GM23338 (cell line): ENCODE measurements at regions not wholly inside any gene's neighbourhood (a gene's known extent, or its start where the extent isn't known, plus 50 kb on each side); places are given as distances from the start of the nearest gene placed in this dataset.
A peak's percentile ranks its signal among the peaks of the same experiment; 100 is the strongest.

Experiments used
- CREB1 ChIP-seq: fragments of 250-450 bp; sonication (Bioruptor Pico); IDR thresholded peaks from 2 replicates; pipeline ENCODE4 v1.5.0; 2020; ENCODE audit warnings: low read depth, mild to moderate bottlenecking, moderate library complexity
- CTCF ChIP-seq, 2 experiments: fragments of 200-600 bp in 1 of 2; sonication (generic) in 1 of 2; conservative IDR thresholded peaks; 2 replicates each; pipeline versions ENCODE4 v1.5.1 to v1.6.1; 2016 to 2017; ENCODE audit warnings: antibody characterized with exemption in 2 of 2, low read depth in 2 of 2, mild to moderate bottlenecking in 2 of 2, moderate library complexity in 1 of 2
- EZH2 ChIP-seq: fragments of 200-600 bp; sonication (generic); IDR thresholded peaks from one replicate; pipeline ENCODE4 v1.8.0; 2017; ENCODE audit warnings: antibody characterized with exemption, mild to moderate bottlenecking, low read depth; ENCODE audit not compliant: unreplicated experiment
- EZH2phosphoT487 ChIP-seq: fragments of 200-600 bp; sonication (generic); IDR thresholded peaks from one replicate; pipeline ENCODE4 v1.8.1; 2018; ENCODE audit warnings: antibody characterized with exemption; ENCODE audit not compliant: unreplicated experiment
- NANOG ChIP-seq: IDR thresholded peaks from 2 replicates; pipeline ENCODE4 v1.6.1; 2016; ENCODE audit warnings: antibody characterized with exemption, borderline replicate concordance
- POLR2AphosphoS5 ChIP-seq: IDR thresholded peaks from 2 replicates; pipeline ENCODE4 v1.6.1; 2016; ENCODE audit warnings: antibody characterized with exemption, low read depth
- STAT1 ChIP-seq: IDR thresholded peaks from one replicate; pipeline ENCODE4 v1.6.1; 2016; ENCODE audit warnings: antibody characterized with exemption; ENCODE audit not compliant: unreplicated experiment
- ZNF114 ChIP-seq: fragments of 250-450 bp; sonication (Bioruptor Pico); IDR thresholded peaks from 2 replicates; pipeline ENCODE4 v1.5.0; 2020; ENCODE audit warnings: mild to moderate bottlenecking, moderate library complexity
- ZNF331 ChIP-seq: fragments of 250-450 bp; sonication (Bioruptor Pico); IDR thresholded peaks from 2 replicates; pipeline ENCODE4 v1.5.0; 2020; ENCODE audit warnings: low read depth, mild to moderate bottlenecking, moderate library complexity
- TF ChIP-seq, protein P1 (sequence below): IDR thresholded peaks from one replicate; pipeline ENCODE4 v1.6.1; 2018; ENCODE audit warnings: antibody characterized with exemption; ENCODE audit not compliant: unreplicated experiment

GRCh38 chrX:7580127-7580526, 262.8 kb upstream of the VCX start:
- no peak for TF ChIP-seq CREB1 (CRISPR knock-in tag)
- TF ChIP-seq, protein P1, sequence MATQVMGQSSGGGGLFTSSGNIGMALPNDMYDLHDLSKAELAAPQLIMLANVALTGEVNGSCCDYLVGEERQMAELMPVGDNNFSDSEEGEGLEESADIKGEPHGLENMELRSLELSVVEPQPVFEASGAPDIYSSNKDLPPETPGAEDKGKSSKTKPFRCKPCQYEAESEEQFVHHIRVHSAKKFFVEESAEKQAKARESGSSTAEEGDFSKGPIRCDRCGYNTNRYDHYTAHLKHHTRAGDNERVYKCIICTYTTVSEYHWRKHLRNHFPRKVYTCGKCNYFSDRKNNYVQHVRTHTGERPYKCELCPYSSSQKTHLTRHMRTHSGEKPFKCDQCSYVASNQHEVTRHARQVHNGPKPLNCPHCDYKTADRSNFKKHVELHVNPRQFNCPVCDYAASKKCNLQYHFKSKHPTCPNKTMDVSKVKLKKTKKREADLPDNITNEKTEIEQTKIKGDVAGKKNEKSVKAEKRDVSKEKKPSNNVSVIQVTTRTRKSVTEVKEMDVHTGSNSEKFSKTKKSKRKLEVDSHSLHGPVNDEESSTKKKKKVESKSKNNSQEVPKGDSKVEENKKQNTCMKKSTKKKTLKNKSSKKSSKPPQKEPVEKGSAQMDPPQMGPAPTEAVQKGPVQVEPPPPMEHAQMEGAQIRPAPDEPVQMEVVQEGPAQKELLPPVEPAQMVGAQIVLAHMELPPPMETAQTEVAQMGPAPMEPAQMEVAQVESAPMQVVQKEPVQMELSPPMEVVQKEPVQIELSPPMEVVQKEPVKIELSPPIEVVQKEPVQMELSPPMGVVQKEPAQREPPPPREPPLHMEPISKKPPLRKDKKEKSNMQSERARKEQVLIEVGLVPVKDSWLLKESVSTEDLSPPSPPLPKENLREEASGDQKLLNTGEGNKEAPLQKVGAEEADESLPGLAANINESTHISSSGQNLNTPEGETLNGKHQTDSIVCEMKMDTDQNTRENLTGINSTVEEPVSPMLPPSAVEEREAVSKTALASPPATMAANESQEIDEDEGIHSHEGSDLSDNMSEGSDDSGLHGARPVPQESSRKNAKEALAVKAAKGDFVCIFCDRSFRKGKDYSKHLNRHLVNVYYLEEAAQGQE, result peak; percentile 65
- no peak for TF ChIP-seq CTCF (conservative IDR thresholded peaks at IDR 0.05; ENCODE audit: low read depth in 2 of 2)
- TF ChIP-seq POLR2AphosphoS5, result no peak
- TF ChIP-seq ZNF331 (CRISPR knock-in tag), result no peak
- no peak for TF ChIP-seq EZH2
- no peak for TF ChIP-seq NANOG
- no peak for TF ChIP-seq EZH2phosphoT487
- TF ChIP-seq STAT1, result no peak
- no peak for TF ChIP-seq ZNF114 (CRISPR knock-in tag)
